ENCODE measurements at regions not wholly inside any gene's neighbourhood (a gene's known extent, or its start where the extent isn't known, plus 50 kb on each side); places are given as distances from the start of the nearest gene placed in this dataset.

DNA sequence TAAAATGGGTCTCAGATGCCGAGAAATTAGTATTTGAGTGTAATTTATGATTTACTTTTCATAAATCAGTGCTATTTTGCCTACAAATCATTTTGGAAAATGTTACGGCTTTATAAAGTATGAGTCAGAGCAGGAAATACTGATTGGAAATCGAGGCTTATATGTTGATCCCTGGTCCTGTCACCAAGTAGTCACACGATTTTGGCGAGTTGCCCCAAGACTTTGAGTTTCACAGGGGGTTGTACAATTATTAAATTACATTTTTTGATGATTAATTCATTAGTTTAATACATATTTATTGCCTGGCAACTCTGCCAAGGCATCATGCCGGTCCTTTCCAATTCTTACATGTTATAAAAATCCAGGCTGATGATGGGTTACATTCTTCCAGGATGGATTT is 443.9 kb upstream of the KLF4 start:
- Mint-ChIP-seq H3K4me3 (no peak overlapping the region), H3K27ac (no peak overlapping the region), H3K27me3 (ENCODE audit: low read depth, poor library complexity) (peaks cover 14% of the 10 kb centered on the region), H3K9me3 (no peaks in the 10 kb centered on the region), H3K36me3 (ENCODE audit: low read depth) (no peaks in the 10 kb centered on the region), H3K4me1 (no peaks in the 10 kb centered on the region)
- no peak for DNase-seq
- TF ChIP-seq, protein P1, sequence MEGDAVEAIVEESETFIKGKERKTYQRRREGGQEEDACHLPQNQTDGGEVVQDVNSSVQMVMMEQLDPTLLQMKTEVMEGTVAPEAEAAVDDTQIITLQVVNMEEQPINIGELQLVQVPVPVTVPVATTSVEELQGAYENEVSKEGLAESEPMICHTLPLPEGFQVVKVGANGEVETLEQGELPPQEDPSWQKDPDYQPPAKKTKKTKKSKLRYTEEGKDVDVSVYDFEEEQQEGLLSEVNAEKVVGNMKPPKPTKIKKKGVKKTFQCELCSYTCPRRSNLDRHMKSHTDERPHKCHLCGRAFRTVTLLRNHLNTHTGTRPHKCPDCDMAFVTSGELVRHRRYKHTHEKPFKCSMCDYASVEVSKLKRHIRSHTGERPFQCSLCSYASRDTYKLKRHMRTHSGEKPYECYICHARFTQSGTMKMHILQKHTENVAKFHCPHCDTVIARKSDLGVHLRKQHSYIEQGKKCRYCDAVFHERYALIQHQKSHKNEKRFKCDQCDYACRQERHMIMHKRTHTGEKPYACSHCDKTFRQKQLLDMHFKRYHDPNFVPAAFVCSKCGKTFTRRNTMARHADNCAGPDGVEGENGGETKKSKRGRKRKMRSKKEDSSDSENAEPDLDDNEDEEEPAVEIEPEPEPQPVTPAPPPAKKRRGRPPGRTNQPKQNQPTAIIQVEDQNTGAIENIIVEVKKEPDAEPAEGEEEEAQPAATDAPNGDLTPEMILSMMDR (IDR thresholded peaks at IDR 0.05), result no peak

DNA sequence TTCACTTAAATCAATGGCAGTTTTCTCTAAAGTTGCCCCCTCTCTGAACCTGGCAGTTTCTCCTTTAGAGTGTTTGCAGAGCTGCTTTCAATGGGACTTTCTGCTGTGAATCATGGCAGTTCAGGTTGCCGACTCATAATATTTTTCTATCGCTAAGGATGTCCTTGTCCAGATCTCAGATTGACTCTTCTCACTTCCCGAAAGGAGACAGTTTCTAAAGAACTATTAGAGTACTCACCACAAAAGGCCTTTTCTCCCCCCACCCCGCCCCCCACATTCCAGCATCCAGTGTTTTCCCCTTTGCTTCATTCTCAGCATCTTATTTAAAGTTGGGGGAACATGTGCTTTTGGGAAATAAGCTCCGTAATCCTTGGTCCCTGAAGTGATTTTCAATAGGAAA is 443.5 kb upstream of the KLF4 start:
- H3K4me1 Mint-ChIP-seq, result no peaks in the 10 kb centered on the region
- H3K36me3 Mint-ChIP-seq (ENCODE audit: low read depth), result no peaks in the 10 kb centered on the region
- no peaks in the 10 kb centered on the region for H3K9me3 Mint-ChIP-seq
- peaks cover 14% of the 10 kb centered on the region for H3K27me3 Mint-ChIP-seq (ENCODE audit: low read depth, poor library complexity)
- TF ChIP-seq, protein P1 (IDR thresholded peaks at IDR 0.05), result no peak
- no peak for DNase-seq
- no peak overlapping the region for H3K27ac Mint-ChIP-seq
- H3K4me3 Mint-ChIP-seq, result no peak overlapping the region

- H3K36me3 Mint-ChIP-seq (ENCODE audit: low read depth), result no peaks in the 10 kb centered on the region
- DNase-seq, result no peak
- H3K4me3 Mint-ChIP-seq, result no peak overlapping the region
- no peak overlapping the region for H3K27ac Mint-ChIP-seq
- TF ChIP-seq, protein P1 (IDR thresholded peaks at IDR 0.05), result no peak
- H3K9me3 Mint-ChIP-seq, result no peaks in the 10 kb centered on the region
- peaks cover 14% of the 10 kb centered on the region for H3K27me3 Mint-ChIP-seq (ENCODE audit: low read depth, poor library complexity)
- no peaks in the 10 kb centered on the region for H3K4me1 Mint-ChIP-seq
Observed at GRCh38 chr9:107932601-107933000, 443.0 kb upstream of the KLF4 start.

DNA sequence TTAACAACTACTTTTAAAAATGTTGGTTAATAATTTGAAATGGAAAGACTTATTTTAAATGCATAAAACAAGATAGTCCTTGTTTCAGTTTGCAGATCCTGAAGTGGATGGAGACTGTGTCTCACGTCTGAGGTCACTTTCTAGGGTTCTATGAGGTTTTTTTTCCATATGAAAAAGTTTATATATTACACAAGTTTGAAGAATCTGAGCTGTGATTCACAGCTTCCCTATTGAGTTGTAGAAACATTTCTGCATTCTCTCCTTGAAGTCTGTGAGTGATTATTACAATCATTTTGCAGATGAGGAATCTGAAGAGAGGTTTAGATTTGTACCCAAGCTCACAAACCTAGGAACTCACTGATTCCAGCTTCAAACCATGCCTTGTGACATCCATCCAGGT is 442.5 kb upstream of the KLF4 start:
- no peak overlapping the region for H3K27ac Mint-ChIP-seq
- DNase-seq, result no peak
- H3K4me3 Mint-ChIP-seq, result no peak overlapping the region
- no peaks in the 10 kb centered on the region for H3K4me1 Mint-ChIP-seq
- no peaks in the 10 kb centered on the region for H3K36me3 Mint-ChIP-seq (ENCODE audit: low read depth)
- H3K9me3 Mint-ChIP-seq, result no peaks in the 10 kb centered on the region
- TF ChIP-seq, protein P1 (IDR thresholded peaks at IDR 0.05), result no peak
- peaks cover 12% of the 10 kb centered on the region for H3K27me3 Mint-ChIP-seq (ENCODE audit: low read depth, poor library complexity)

DNA sequence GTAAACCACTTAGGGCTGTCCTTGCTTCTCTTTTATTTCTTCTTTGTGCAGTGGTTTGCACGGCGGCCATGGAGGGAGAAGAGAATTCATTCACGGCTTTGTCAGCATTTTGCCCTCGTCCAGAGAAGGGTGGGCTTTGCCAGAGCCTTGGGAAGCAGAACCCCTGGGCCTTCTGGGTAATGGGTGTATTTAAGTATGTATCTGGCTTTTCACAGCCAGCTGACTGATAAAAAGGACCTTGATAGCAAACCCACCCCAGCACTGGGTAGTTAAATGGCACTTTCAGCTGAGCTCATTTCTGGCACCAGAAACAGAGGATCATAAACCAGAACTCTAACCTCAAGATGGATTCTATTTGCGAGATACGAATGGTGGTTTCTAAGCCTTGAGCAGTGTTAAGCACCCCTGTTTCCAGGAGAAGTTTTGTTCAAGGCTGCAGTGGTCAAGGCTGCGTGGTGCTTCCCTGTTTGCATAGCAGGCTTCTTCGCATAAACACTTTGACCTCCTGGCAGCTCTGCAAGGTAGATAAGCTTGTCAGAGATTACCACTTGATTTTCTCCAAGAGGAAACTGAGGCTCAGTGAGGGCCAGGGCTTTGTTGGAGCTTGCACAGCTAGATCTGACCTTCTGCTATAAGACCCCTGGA is 441.6 kb upstream of the KLF4 start:
- H3K4me1 Mint-ChIP-seq, result no peaks in the 10 kb centered on the region
- TF ChIP-seq, protein P1 (IDR thresholded peaks at IDR 0.05), result no peak
- H3K4me3 Mint-ChIP-seq, result no peak overlapping the region
- no peak for DNase-seq
- no peaks in the 10 kb centered on the region for H3K9me3 Mint-ChIP-seq
- peaks cover 14% of the 10 kb centered on the region for H3K27me3 Mint-ChIP-seq (ENCODE audit: low read depth, poor library complexity)
- H3K27ac Mint-ChIP-seq, result no peak overlapping the region
- no peaks in the 10 kb centered on the region for H3K36me3 Mint-ChIP-seq (ENCODE audit: low read depth)

- Mint-ChIP-seq H3K27ac (no peak overlapping the region), H3K4me3 (no peak overlapping the region), H3K27me3 (ENCODE audit: low read depth, poor library complexity) (peaks cover 11% of the 10 kb centered on the region), H3K4me1 (no peaks in the 10 kb centered on the region), H3K36me3 (ENCODE audit: low read depth) (no peaks in the 10 kb centered on the region), H3K9me3 (peaks cover 4% of the 10 kb centered on the region)
- TF ChIP-seq, protein P1 (IDR thresholded peaks at IDR 0.05), result no peak
- DNase-seq, result no peak
Observed at GRCh38 chr9:107929443-107929842, 439.9 kb upstream of the KLF4 start.

All from nephron progenitor cell (in vitro differentiated cells).